Gastrocnemius medialis (tissue), 4 donors: ENCODE measurements at regions not wholly inside any gene's neighbourhood (a gene's known extent, or its start where the extent isn't known, plus 50 kb on each side); places are given as distances from the start of the nearest gene placed in this dataset.

Experiments used
- CTCF ChIP-seq, 5 experiments: fragments of 450-650 bp in 3 of 5; fragments of 200-600 bp in 2 of 5; sonication (generic) in 2 of 5; IDR thresholded peaks in 4 of 5; conservative IDR thresholded peaks in 1 of 5; 1 replicate in 4 of 5; 2 replicates in 1 of 5; pipeline ENCODE4 v1.5.1; 2016 to 2019; ENCODE audit warnings: antibody characterized with exemption in 5 of 5, mild to moderate bottlenecking in 3 of 5, moderate library complexity in 3 of 5
- POLR2A ChIP-seq, 2 donors: fragments of 450-650 bp; IDR thresholded peaks; one replicate each; pipeline ENCODE4 v1.6.1; 2017; ENCODE audit warnings: antibody characterized with exemption in 2 of 2, mild to moderate bottlenecking in 2 of 2, moderate library complexity in 2 of 2

DNA sequence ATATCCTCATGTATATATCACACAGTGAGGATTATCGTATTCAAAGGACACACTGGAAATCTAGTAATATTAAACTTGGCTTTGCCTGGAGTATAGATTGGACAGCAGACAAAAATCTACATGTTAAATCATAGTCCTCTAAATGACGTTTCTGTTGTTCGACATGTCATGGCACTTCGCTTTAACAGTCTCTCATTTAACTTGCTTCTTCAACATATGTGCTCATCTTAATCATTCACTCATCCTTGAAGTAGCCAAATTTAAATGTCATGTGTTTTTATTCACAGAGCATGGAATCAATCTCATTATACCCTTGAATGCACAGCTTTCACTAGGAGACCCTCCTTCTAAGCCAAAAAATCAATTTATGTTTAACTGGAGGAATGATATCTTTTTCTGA is 417.0 kb upstream of the CNTN6 start:
- TF ChIP-seq CTCF (IDR thresholded peaks at IDR 0.05 in 4 of 5, conservative IDR thresholded peaks at IDR 0.05 in 1 of 5) (no peak), POLR2A (IDR thresholded peaks at IDR 0.05) (no peak)
